ENCODE measurements at regions not wholly inside any gene's neighbourhood (a gene's known extent, or its start where the extent isn't known, plus 50 kb on each side); places are given as distances from the start of the nearest gene placed in this dataset.

GRCh38 chr5:36369219-36369690 lies 67.6 kb upstream of the RANBP3L start:
- no peak for TF ChIP-seq CTCF (IDR thresholded peaks at IDR 0.05)
- no peak for TF ChIP-seq POLR2A (IDR thresholded peaks at IDR 0.05)

Measured in lower leg skin (tissue), 3 donors.